ENCODE measurements at regions not wholly inside any gene's neighbourhood (a gene's known extent, or its start where the extent isn't known, plus 50 kb on each side); places are given as distances from the start of the nearest gene placed in this dataset.

DNA sequence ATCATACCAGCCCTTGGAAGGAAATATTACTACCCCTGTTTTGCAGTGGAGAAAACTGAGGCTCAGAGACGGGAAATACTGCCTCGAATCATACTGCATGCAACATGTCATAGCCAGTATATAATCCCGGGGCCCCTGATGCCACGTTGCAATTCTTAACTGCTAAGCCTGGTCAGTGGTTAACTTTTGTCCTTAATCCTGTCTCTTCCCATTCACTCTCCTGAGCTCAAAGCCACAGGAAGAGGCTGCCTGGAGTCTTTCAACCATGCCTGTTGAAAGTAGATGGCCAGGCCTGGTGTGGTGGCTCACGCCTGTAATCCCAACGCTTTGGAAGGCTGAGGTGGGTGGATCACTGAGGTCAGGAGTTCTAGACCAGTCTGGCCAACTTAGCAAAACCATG is 166.6 kb downstream of the MIAT start:
- TF ChIP-seq, protein P1, sequence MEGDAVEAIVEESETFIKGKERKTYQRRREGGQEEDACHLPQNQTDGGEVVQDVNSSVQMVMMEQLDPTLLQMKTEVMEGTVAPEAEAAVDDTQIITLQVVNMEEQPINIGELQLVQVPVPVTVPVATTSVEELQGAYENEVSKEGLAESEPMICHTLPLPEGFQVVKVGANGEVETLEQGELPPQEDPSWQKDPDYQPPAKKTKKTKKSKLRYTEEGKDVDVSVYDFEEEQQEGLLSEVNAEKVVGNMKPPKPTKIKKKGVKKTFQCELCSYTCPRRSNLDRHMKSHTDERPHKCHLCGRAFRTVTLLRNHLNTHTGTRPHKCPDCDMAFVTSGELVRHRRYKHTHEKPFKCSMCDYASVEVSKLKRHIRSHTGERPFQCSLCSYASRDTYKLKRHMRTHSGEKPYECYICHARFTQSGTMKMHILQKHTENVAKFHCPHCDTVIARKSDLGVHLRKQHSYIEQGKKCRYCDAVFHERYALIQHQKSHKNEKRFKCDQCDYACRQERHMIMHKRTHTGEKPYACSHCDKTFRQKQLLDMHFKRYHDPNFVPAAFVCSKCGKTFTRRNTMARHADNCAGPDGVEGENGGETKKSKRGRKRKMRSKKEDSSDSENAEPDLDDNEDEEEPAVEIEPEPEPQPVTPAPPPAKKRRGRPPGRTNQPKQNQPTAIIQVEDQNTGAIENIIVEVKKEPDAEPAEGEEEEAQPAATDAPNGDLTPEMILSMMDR (IDR thresholded peaks at IDR 0.05; ENCODE audit: insufficient read depth, low read depth, low read length) = no peak
- TF ChIP-seq EZH2 (IDR thresholded peaks at IDR 0.05; ENCODE audit: insufficient read depth, low read length) = no peak

All from astrocyte (in vitro differentiated cells and primary cell).